K562 (cell line): ENCODE measurements at regions not wholly inside any gene's neighbourhood (a gene's known extent, or its start where the extent isn't known, plus 50 kb on each side); places are given as distances from the start of the nearest gene placed in this dataset.
"Not testable (repeated sequence)": the region's sequence is repeated elsewhere in the genome, so short reads cannot be mapped to it uniquely, and the experiment has no call there.

ENCODE experiments used
- ATAC-seq: fragments of 200-7000 bp; cut with Tn5 transposase; 3 replicates; pipeline ENCODE4 v1.9.1; 2020; ENCODE audit warnings: moderate library complexity
- BruUV-seq: library from RNA; stranded (reverse); fragments of 400-500 nt; replicated peaks from 2 replicates; lab custom pipeline; 2021; lab: Mats Ljungman, UMichigan
- CTCF ChIA-PET: fragments of 300-600 bp; formaldehyde crosslinking; extraction: SDS; loops from one replicate; lab custom pipeline; 2021; ENCODE audit warnings: low intra/inter-chr PET ratio; lab: Yijun Ruan, JAX
- POLR2A ChIA-PET: fragments of 300-600, 350-650 bp; sonication (Branson Sonifier 250); formaldehyde crosslinking; extraction: SDS; loops from one replicate; lab custom pipeline; 2021; ENCODE audit warnings: antibody characterized with exemption, inconsistent platforms; lab: Yijun Ruan, JAX
- DNase-seq, 4 experiments: peaks; one replicate each; pipeline versions ENCODE4 v3.0.0 to v3.0.0-alpha.2; 2011 to 2018; ENCODE audit warnings: low spot score in 3 of 4, mixed read lengths in 3 of 4; ENCODE audit errors: extremely low read depth in 1 of 4
- FAIRE-seq: peaks from 2 replicates; lab custom pipeline; 2011; peaks lifted over from hg19 to GRCh38; lab: Jason Lieb, UNC
- H2AFZ ChIP-seq: 2 replicates; pipeline ENCODE4 v1.6.0; 2011; ENCODE audit warnings: low read depth, low read length, control low read depth, inconsistent platforms
- H3K27ac ChIP-seq: fragments of 200-600 bp; 3 replicates; pipeline ENCODE4 v1.8.0; 2011; ENCODE audit warnings: low read depth, mild to moderate bottlenecking, control low read depth, inconsistent platforms, low read length, moderate library complexity, mixed read lengths; ENCODE audit errors: extremely low read depth
- H3K27me3 ChIP-seq, 2 experiments: fragments of 300-600 bp in 1 of 2; 2 replicates in 1 of 2; 3 replicates in 1 of 2; pipeline versions ENCODE4 v1.6.0 to v1.8.0; 2011; ENCODE audit warnings: inconsistent platforms in 2 of 2, low read length in 2 of 2, mild to moderate bottlenecking in 1 of 2, mixed read lengths in 1 of 2, moderate library complexity in 1 of 2; ENCODE audit not compliant: control insufficient read depth in 2 of 2, insufficient read depth in 2 of 2
- H3K36me3 ChIP-seq: fragments of 300-600 bp; 3 replicates; pipeline ENCODE4 v1.8.0; 2011; ENCODE audit warnings: mild to moderate bottlenecking, low read length, inconsistent platforms; ENCODE audit not compliant: control insufficient read depth, insufficient read depth
- H3K4me1 ChIP-seq, 2 experiments: fragments of 200-600 bp in 1 of 2; replicated peaks in 1 of 2; 2 replicates in 1 of 2; 3 replicates in 1 of 2; pipeline versions ENCODE4 v1.5.1 to v1.8.0; 2011; ENCODE audit warnings: inconsistent platforms in 2 of 2, low read length in 2 of 2, mild to moderate bottlenecking in 1 of 2, mixed read lengths in 1 of 2, moderate library complexity in 1 of 2; ENCODE audit not compliant: control insufficient read depth in 2 of 2, insufficient read depth in 2 of 2
- H3K4me2 ChIP-seq: 2 replicates; pipeline ENCODE4 v1.6.1; 2011; ENCODE audit warnings: low read length, control low read depth, inconsistent platforms, mixed read lengths; ENCODE audit not compliant: insufficient read depth
- H3K4me3 ChIP-seq: fragments of 200-600 bp; sonication (generic), shearing (Covaris generic); 2 replicates; pipeline ENCODE4 v1.5.1; 2016; ENCODE audit warnings: control low read depth, inconsistent platforms
- H3K79me2 ChIP-seq: fragments of 200-600 bp; 3 replicates; pipeline ENCODE4 v1.8.0; 2011; ENCODE audit warnings: low read length, inconsistent platforms; ENCODE audit not compliant: control insufficient read depth, insufficient read depth
- H3K9ac ChIP-seq, 2 experiments: 2 replicates each; pipeline versions ENCODE4 v1.6.0 to v1.6.1; 2011; ENCODE audit warnings: low read depth in 2 of 2, low read length in 2 of 2, control low read depth in 1 of 2, inconsistent platforms in 1 of 2, mild to moderate bottlenecking in 1 of 2, mixed read lengths in 1 of 2; ENCODE audit not compliant: insufficient read depth in 1 of 2
- H3K9me1 ChIP-seq: one replicate; pipeline ENCODE4 v1.6.0; 2011; ENCODE audit warnings: inconsistent platforms, mild to moderate bottlenecking, low read length, moderate library complexity; ENCODE audit not compliant: control insufficient read depth, insufficient read depth
- H3K9me3 ChIP-seq: replicated peaks from 2 replicates; pipeline ENCODE4 v1.5.1; 2011; ENCODE audit warnings: low read depth, low read length, inconsistent platforms; ENCODE audit not compliant: control insufficient read depth, insufficient read depth
- H4K20me1 ChIP-seq: replicated peaks from 2 replicates; pipeline ENCODE4 v1.6.1; 2011; ENCODE audit warnings: low read length, inconsistent platforms, mixed read lengths; ENCODE audit not compliant: control insufficient read depth, insufficient read depth
- MCM7 ChIP-seq, 2 experiments: fragments of 450-650 bp; IDR thresholded peaks; 2 replicates each; pipeline ENCODE4 v1.6.1; 2016 to 2018
- NFRKB ChIP-seq: fragments of 450-650 bp; IDR thresholded peaks from 2 replicates; pipeline ENCODE4 v1.6.1; 2016; ENCODE audit warnings: low read depth
- PML ChIP-seq: IDR thresholded peaks from 2 replicates; pipeline ENCODE4 v1.6.1; 2012; ENCODE audit warnings: low read length, inconsistent platforms
- YY1 ChIP-seq, 3 experiments: IDR thresholded peaks; 2 replicates each; pipeline ENCODE4 v1.6.1; 2011; ENCODE audit warnings: low read length in 2 of 3, mild to moderate bottlenecking in 2 of 3, moderate library complexity in 2 of 3, borderline replicate concordance in 1 of 3, control low read depth in 1 of 3, low read depth in 1 of 3; ENCODE audit not compliant: insufficient read depth in 3 of 3, insufficient replicate concordance in 2 of 3, control insufficient read depth in 1 of 3, insufficient read length in 1 of 3; ENCODE audit errors: extremely low read depth in 1 of 3
- WGBS: fragments of 100-300 bp; shearing (Covaris generic); methylation state at CpG from one replicate; pipeline ENCODE4 v1.1.6; 2016; ENCODE audit warnings: low coverage, mixed read lengths; ENCODE audit not compliant: insufficient coverage; ENCODE audit errors: missing lambda C conversion rate; 5-methylcytosine and 5-hydroxymethylcytosine counted together
- in situ Hi-C: fragments of 300-500 bp; cut with MboI; formaldehyde crosslinking; loops from 4 replicates; pipeline ENCODE4 v1.15.0; 2018; ENCODE audit warnings: inconsistent platforms, mixed read lengths
- intact Hi-C: fragments of 100-400 bp; cut with micrococcal nuclease; formaldehyde crosslinking; loops from 2 replicates; pipeline ENCODE4 v1.14.2; 2022
- TF ChIP-seq, protein P1 (sequence below): fragments of 450-650 bp; IDR thresholded peaks from 2 replicates; pipeline ENCODE4 v1.6.1; 2016; ENCODE audit warnings: mild to moderate bottlenecking

DNA sequence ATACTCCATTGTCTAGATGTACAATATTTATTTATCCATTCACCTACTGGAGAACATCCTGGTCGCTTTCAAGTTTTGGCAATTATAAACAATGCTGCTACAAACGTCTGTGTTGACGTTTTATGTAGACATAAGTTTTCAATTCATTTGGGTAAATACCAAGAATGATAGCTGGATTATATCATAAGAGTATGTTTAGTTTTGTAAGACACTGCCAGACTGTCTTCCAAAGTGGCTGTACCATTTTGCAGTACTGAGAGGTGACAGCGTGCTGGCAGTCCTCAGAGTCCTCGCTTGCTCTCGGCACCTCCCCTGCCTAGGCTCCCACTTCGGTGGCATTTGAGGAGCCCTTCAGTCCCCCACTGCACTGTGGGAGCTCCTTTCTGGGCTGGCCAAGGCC is 253.3 kb upstream of the INTU start:
- no peaks in the 10 kb centered on the region for H4K20me1 ChIP-seq
- CTCF ChIA-PET, result no interaction called here
- no peaks in the 10 kb centered on the region for H3K79me2 ChIP-seq
- H3K27ac ChIP-seq, result no peak overlapping the region
- intact Hi-C loops (no loop called here), in situ Hi-C loops (no loop called here)
- DNase-seq (no peak), FAIRE-seq (no peak), ATAC-seq (no peak)
- H3K27me3 ChIP-seq, result no peaks in the 10 kb centered on the region
- no peaks in the 10 kb centered on the region for H3K9me3 ChIP-seq
- no peak overlapping the region for H2AFZ ChIP-seq
- TF ChIP-seq YY1 (IDR thresholded peaks at IDR 0.05; ENCODE audit: borderline replicate concordance in 1 of 3, control insufficient read depth in 1 of 3, extremely low read depth in 1 of 3, insufficient read depth in 3 of 3, insufficient read length in 1 of 3, insufficient replicate concordance in 2 of 3, low read depth in 1 of 3, low read length in 2 of 3) (no peak), PML (no peak), NFRKB (no peak), MCM7 (IDR thresholded peaks at IDR 0.05) (no peak)
- TF ChIP-seq, protein P1, sequence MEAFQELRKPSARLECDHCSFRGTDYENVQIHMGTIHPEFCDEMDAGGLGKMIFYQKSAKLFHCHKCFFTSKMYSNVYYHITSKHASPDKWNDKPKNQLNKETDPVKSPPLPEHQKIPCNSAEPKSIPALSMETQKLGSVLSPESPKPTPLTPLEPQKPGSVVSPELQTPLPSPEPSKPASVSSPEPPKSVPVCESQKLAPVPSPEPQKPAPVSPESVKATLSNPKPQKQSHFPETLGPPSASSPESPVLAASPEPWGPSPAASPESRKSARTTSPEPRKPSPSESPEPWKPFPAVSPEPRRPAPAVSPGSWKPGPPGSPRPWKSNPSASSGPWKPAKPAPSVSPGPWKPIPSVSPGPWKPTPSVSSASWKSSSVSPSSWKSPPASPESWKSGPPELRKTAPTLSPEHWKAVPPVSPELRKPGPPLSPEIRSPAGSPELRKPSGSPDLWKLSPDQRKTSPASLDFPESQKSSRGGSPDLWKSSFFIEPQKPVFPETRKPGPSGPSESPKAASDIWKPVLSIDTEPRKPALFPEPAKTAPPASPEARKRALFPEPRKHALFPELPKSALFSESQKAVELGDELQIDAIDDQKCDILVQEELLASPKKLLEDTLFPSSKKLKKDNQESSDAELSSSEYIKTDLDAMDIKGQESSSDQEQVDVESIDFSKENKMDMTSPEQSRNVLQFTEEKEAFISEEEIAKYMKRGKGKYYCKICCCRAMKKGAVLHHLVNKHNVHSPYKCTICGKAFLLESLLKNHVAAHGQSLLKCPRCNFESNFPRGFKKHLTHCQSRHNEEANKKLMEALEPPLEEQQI, result no peak
- no TSS peak for BruUV-seq
- H3K36me3 ChIP-seq, result no peaks in the 10 kb centered on the region
- no peak overlapping the region for H3K4me2 ChIP-seq
- no peaks in the 10 kb centered on the region for H3K4me1 ChIP-seq
- 7% methylated on average over 6 of the region's 7 CpGs for WGBS
- H3K4me3 ChIP-seq, result no peak overlapping the region
- H3K9ac ChIP-seq, result no peak overlapping the region
- no peaks in the 10 kb centered on the region for H3K9me1 ChIP-seq
- POLR2A ChIA-PET, result no interaction called here

DNA sequence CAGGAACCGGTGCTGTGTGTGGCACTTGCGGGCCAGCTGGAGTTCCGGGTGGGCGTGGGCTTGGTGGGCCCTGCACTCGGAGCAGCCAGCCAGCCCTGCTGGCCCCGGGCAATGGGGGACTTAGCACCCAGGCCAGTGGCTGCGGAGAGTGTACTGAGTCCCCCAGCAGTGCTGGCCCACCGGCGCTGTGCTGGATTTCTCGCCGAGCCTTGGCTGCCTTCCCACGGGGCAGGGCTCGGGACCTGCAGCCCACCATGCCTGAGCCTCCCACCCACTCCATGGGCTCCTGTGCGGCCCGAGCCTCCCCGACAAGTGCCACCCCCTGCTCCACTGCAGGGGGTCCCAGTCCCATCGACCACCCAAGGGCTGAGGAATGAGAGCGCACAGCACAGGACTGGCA is 252.8 kb upstream of the INTU start:
- DNase-seq, H3K4me3 ChIP-seq, CTCF ChIA-PET, in situ Hi-C loops, H3K9me3 ChIP-seq, FAIRE-seq, H4K20me1 ChIP-seq, H3K9me1 ChIP-seq, H2AFZ ChIP-seq, H3K27ac ChIP-seq, POLR2A ChIA-PET, H3K79me2 ChIP-seq, H3K9ac ChIP-seq, H3K4me2 ChIP-seq, ATAC-seq, BruUV-seq, H3K27me3 ChIP-seq, intact Hi-C loops, H3K4me1 ChIP-seq, H3K36me3 ChIP-seq: not testable (repeated sequence)
- WGBS, result 4% methylated on average over 4 of the region's 18 CpGs
